Colonic mucosa (tissue), 4 donors: ENCODE measurements at regions not wholly inside any gene's neighbourhood (a gene's known extent, or its start where the extent isn't known, plus 50 kb on each side); places are given as distances from the start of the nearest gene placed in this dataset.

Experiments
- DNase-seq: peaks from one replicate; pipeline ENCODE4 v3.0.0-alpha.2; 2020
- H3K27ac ChIP-seq: fragments of 200-600 bp; one replicate; pipeline ENCODE4 v1.8.0; 2021
- H3K27me3 ChIP-seq: fragments of 200-600 bp; one replicate; pipeline ENCODE4 v1.8.0; 2021
- H3K36me3 ChIP-seq: fragments of 200-600 bp; one replicate; pipeline ENCODE4 v1.8.0; 2021
- H3K4me1 ChIP-seq: fragments of 200-600 bp; one replicate; pipeline ENCODE4 v1.8.0; 2021; ENCODE audit warnings: mild to moderate bottlenecking
- H3K4me3 ChIP-seq: fragments of 200-600 bp; one replicate; pipeline ENCODE4 v1.8.0; 2021
- H3K9ac ChIP-seq, 2 donors: one replicate each; pipeline ENCODE4 v1.7.0; 2013; ENCODE audit warnings: control low read depth in 2 of 2, low read depth in 2 of 2, low read length in 2 of 2
- H3K9me3 ChIP-seq: fragments of 200-600 bp; one replicate; pipeline ENCODE4 v1.8.0; 2021
- intact Hi-C: fragments of 100-400 bp; cut with DNase I; formaldehyde crosslinking; loops from one replicate; pipeline ENCODE4 v1.14.1; 2022
- TF ChIP-seq, protein P1 (sequence below): fragments of 200-600 bp; IDR thresholded peaks from one replicate; pipeline ENCODE4 v1.8.0; 2022; ENCODE audit warnings: antibody characterized with exemption, mild to moderate bottlenecking
- donor health status: healthy.
- donor health status: DM: no; HTN: no; CAD: no.
- donor health status: DM: no; HTN: no; CAD: no.

DNA sequence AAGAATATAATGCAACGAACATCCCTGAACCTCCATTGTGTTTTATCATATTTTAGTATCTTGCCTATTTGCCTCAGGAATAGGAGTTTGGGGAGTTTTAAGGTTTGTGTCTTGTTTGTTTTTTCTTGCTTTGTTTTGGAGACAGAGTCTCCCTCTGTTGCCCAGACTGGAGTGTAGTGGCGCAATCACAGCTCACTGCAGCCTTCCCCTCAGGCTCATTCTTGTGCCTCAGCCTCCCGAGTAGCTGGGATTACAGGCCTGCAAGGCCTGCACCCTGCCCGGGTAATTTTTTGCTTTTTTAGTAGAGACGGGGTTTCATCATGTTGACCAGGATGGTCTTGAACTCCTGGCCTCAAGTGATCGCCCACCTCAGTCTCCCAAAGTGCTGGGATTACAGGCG is 63.3 kb upstream of the CARMIL1 start:
- TF ChIP-seq, protein P1, sequence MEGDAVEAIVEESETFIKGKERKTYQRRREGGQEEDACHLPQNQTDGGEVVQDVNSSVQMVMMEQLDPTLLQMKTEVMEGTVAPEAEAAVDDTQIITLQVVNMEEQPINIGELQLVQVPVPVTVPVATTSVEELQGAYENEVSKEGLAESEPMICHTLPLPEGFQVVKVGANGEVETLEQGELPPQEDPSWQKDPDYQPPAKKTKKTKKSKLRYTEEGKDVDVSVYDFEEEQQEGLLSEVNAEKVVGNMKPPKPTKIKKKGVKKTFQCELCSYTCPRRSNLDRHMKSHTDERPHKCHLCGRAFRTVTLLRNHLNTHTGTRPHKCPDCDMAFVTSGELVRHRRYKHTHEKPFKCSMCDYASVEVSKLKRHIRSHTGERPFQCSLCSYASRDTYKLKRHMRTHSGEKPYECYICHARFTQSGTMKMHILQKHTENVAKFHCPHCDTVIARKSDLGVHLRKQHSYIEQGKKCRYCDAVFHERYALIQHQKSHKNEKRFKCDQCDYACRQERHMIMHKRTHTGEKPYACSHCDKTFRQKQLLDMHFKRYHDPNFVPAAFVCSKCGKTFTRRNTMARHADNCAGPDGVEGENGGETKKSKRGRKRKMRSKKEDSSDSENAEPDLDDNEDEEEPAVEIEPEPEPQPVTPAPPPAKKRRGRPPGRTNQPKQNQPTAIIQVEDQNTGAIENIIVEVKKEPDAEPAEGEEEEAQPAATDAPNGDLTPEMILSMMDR, result no peak
- intact Hi-C loops, result no loop called here
- H3K9me3 ChIP-seq, result no peaks in the 10 kb centered on the region

DNA sequence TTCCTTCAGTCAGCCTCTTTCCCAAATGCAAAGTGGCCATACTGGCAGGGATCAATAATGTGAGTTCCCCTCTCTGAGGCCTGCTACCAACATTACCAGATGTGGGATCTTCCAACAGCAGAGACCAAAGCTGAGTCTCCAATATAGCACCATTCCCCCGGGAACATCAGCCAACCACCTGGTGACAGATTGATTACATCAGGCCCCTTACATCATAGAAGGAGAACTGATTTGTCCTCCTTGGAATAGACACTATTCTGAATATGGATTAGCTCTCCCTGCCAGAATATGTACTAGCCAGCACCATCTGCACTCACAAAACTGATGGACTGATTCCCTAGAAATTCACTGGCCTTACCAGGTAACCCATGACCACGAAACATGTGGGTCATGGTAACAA is 61.9 kb upstream of the CARMIL1 start:
- Histone ChIP-seq H3K4me1 (no peaks in the 10 kb centered on the region), H3K27ac (no peak overlapping the region), H3K36me3 (no peaks in the 10 kb centered on the region), H3K9me3 (no peaks in the 10 kb centered on the region), H3K27me3 (no peaks in the 10 kb centered on the region), H3K9ac (no peak overlapping the region), H3K4me3 (no peak overlapping the region)
- DNase-seq, result no peak
- TF ChIP-seq, protein P1, result no peak
- intact Hi-C loops, result no loop called here

More for the DNA sequence above, 63.3 kb upstream of the CARMIL1 start:
- no peak overlapping the region for H3K4me3 ChIP-seq
- no peak overlapping the region for H3K9ac ChIP-seq
- H3K27me3 ChIP-seq, result no peaks in the 10 kb centered on the region
- no peaks in the 10 kb centered on the region for H3K36me3 ChIP-seq
- H3K4me1 ChIP-seq, result no peaks in the 10 kb centered on the region
- no peak overlapping the region for H3K27ac ChIP-seq
- DNase-seq, result no peak

DNA sequence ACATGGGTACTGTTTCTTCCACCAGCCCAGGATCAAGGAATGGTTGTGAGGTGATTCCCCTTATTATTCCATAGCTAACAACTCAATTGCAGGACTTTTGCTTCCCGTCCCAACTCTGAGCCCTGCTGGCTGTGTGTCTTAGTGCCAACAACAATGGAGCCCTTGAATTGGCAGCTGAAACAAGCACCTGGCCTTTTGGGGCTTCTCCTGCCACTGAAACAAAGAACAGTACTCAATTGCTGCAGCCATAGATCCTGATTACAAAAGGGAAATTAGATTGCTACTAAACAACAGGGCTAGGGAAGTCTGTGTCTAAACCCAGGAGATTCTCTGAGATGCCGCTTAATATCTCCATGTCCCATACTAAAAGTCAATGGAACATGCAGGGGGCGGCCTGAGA is 61.3 kb upstream of the CARMIL1 start:
- H3K4me1 ChIP-seq, result no peaks in the 10 kb centered on the region
- no peak overlapping the region for H3K27ac ChIP-seq
- H3K36me3 ChIP-seq, result no peaks in the 10 kb centered on the region
- intact Hi-C loops, result no loop called here
- H3K27me3 ChIP-seq, result no peaks in the 10 kb centered on the region
- DNase-seq, result no peak
- H3K9me3 ChIP-seq, result no peaks in the 10 kb centered on the region
- TF ChIP-seq, protein P1, result no peak
- no peak overlapping the region for H3K9ac ChIP-seq
- no peak overlapping the region for H3K4me3 ChIP-seq

DNA sequence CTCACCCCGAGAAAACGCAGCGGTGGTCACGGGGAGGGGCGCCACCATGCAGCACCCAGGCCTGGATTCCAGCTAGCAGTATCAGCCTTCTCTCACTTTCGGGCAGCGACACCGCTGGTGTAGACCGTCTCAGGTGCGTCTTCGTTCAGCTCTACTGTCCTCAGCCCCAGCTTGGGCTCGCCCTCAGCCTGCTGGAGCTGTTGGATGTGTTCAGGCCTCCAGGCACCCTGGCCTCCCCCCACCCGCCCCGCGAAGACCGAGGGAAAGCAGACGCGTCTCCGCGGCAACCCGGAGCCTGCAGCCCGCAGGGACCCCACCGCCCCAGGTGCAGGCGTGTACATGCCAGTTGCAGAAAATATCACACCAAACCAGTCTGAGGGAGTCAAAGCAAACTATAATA is 60.8 kb upstream of the CARMIL1 start:
- Histone ChIP-seq H3K27ac (no peak overlapping the region), H3K27me3 (no peaks in the 10 kb centered on the region), H3K4me1 (no peaks in the 10 kb centered on the region), H3K4me3 (no peak overlapping the region), H3K9ac (no peak overlapping the region), H3K36me3 (no peaks in the 10 kb centered on the region), H3K9me3 (no peaks in the 10 kb centered on the region)
- intact Hi-C loops, result no loop called here
- TF ChIP-seq, protein P1, result no peak
- no peak for DNase-seq

DNA sequence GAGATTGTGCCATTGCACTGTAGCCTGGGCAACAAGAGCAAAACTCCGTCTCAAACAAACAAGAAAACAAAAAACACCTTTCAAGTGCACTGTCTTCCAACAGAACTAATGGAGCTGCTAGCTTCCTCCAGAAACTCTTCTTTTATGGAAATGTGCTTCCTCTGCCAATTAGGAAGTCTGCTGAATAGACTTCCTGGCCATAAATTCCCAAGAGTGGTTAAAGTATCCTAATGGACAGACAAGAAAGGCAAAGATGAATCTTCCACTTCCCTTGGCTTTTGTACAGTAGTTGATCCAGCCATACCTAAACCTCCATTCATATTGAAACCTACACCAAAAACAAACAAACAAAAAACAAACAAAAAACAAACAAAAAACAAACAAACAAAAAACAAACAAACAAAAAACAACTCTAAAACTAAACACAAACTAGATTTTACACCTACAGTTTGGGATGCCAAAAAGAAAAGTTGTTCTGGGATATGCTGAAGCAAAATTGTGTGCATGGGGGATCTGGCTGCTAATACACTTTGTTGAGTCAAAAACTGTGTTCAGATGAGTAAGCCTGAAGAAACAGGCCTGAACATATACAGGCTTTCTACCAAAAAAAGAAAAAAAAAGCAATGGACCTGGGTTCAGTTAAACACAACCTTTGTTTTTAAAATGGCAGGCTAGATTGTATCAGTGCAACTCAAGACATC is 59.8 kb upstream of the CARMIL1 start:
- H3K4me1 ChIP-seq, result no peaks in the 10 kb centered on the region
- intact Hi-C loops, result no loop called here
- H3K36me3 ChIP-seq, result no peaks in the 10 kb centered on the region
- DNase-seq, result no peak
- TF ChIP-seq, protein P1, result no peak
- H3K4me3 ChIP-seq, result no peak overlapping the region
- H3K27me3 ChIP-seq, result no peaks in the 10 kb centered on the region
- no peaks in the 10 kb centered on the region for H3K9me3 ChIP-seq
- no peak overlapping the region for H3K27ac ChIP-seq
- no peak overlapping the region for H3K9ac ChIP-seq
